Psoas muscle (tissue), 7 donors: ENCODE measurements at regions not wholly inside any gene's neighbourhood (a gene's known extent, or its start where the extent isn't known, plus 50 kb on each side); places are given as distances from the start of the nearest gene placed in this dataset.

Experiments used
- ATAC-seq, 4 donors: fragments of 200-7000 bp; cut with Tn5 transposase; one replicate each; pipeline ENCODE4 v1.9.1; 2020; ENCODE audit warnings: moderate library complexity in 3 of 4, mild to moderate bottlenecking in 2 of 4
- DNase-seq, 2 donors: peaks; one replicate each; pipeline ENCODE4 v3.0.0-alpha.2; 2020
- H3K27ac ChIP-seq: fragments of 200-600 bp; one replicate; pipeline ENCODE4 v1.8.0; 2022
- H3K27me3 ChIP-seq, 3 donors: fragments of 200-600 bp in 1 of 3; one replicate each; pipeline versions ENCODE4 v1.6.1 to v1.8.0; 2013 to 2022; ENCODE audit warnings: low read length in 2 of 3, mild to moderate bottlenecking in 2 of 3, moderate library complexity in 1 of 3; ENCODE audit not compliant: insufficient read depth in 3 of 3
- H3K36me3 ChIP-seq, 2 donors: fragments of 200-600 bp in 1 of 2; one replicate each; pipeline versions ENCODE4 v1.6.1 to v1.8.0; 2013 to 2022; ENCODE audit warnings: low read depth in 1 of 2, mild to moderate bottlenecking in 1 of 2, moderate library complexity in 1 of 2; ENCODE audit not compliant: insufficient read depth in 1 of 2
- H3K4me1 ChIP-seq: fragments of 200-600 bp; one replicate; pipeline ENCODE4 v1.8.0; 2022
- H3K4me3 ChIP-seq: fragments of 200-600 bp; one replicate; pipeline ENCODE4 v1.8.0; 2022; ENCODE audit warnings: mild to moderate bottlenecking
- H3K9me3 ChIP-seq: fragments of 200-600 bp; one replicate; pipeline ENCODE4 v1.8.0; 2022
- CTCF ChIP-seq: fragments of 200-600 bp; IDR thresholded peaks from one replicate; pipeline ENCODE4 v1.8.0; 2022; ENCODE audit warnings: antibody characterized with exemption
- WGBS, 3 donors: extraction: QIAGEN DNeasy Blood & Tissue Kit; methylation state at CpG; one replicate each; pipeline versions ENCODE4 v1.1.6 to v1.1.7; 2013; 5-methylcytosine and 5-hydroxymethylcytosine counted together
- intact Hi-C, 2 donors: fragments of 100-400 bp; cut with DNase I; formaldehyde crosslinking; loops; one replicate each; pipeline versions ENCODE4 v1.11.0 to v1.14.2; 2022
- donor health status: healthy with polysubstance abuse.
- donor health status: DM: no; HTN: no; CAD: no; lungs with moderate emphysema.
- donor health status: Bipolar disorder and iron deficiency.
- donor health status: healthy.
- donor health status: DM: yes; HTN: yes; CAD: no.
- donor health status: DM: no; HTN: no; CAD: no.
- donor health status: DM: yes; HTN: yes; CAD: no.

- peaks cover 0 to 3% (median 0%) of the 10 kb centered on the region in 3 donors for H3K27me3 ChIP-seq
- intact Hi-C loops = no loop called here
- no peaks in the 10 kb centered on the region for H3K9me3 ChIP-seq
- ATAC-seq = no peak
- no peak for DNase-seq
- no peaks in the 10 kb centered on the region for H3K4me1 ChIP-seq
- no peaks in the 10 kb centered on the region for H3K36me3 ChIP-seq
- H3K4me3 ChIP-seq = no peak overlapping the region
- TF ChIP-seq CTCF = no peak
- WGBS, 3 donors = 81 to 89% (median 88%) methylated on average over 3 of the region's 3 CpGs
- H3K27ac ChIP-seq = no peak overlapping the region
These were observed 183.6 kb upstream of the CCND2 start for GRCh38 chr12:4089956-4090355.

DNA sequence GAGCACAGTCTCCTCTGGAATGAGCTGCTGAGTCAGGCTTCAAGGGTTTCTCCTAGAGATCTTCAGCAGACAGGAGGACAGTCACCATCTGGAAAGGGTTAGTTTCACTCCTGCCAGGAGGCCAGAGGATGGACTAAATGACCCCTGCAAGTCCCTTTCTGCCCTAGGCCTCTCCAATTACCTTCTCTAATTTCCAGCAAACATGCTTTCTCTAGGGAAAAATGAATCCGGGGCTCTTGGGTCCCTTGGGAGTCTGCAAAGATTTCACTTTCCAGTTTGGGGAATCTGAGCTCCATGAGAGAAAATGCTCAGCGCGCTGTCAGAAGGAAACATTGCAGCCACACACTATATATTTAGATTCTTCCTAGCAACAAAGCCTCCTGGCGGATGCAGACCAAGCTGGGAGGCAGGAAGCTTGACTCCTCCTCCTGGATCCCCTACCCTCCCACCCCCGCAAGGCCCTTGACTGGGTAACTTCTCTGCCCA lies 184.4 kb upstream of the CCND2 start:
- intact Hi-C loops = no loop called here
- H3K36me3 ChIP-seq = no peaks in the 10 kb centered on the region
- WGBS, 3 donors = 54 to 62% (median 58%) methylated on average over 5 of the region's 5 CpGs
- peaks cover 0 to 5% (median 0%) of the 10 kb centered on the region in 3 donors for H3K27me3 ChIP-seq
- H3K4me3 ChIP-seq = no peak overlapping the region
- TF ChIP-seq CTCF = no peak
- DNase-seq (no peak), ATAC-seq (no peak)
- H3K4me1 ChIP-seq = no peaks in the 10 kb centered on the region
- no peak overlapping the region for H3K27ac ChIP-seq
- no peaks in the 10 kb centered on the region for H3K9me3 ChIP-seq

- Histone ChIP-seq H3K36me3 (no peaks in the 10 kb centered on the region), H3K4me1 (no peaks in the 10 kb centered on the region), H3K4me3 (no peak overlapping the region), H3K27me3 (peaks cover 0 to 5% (median 0%) of the 10 kb centered on the region in 3 donors), H3K9me3 (no peaks in the 10 kb centered on the region), H3K27ac (no peak overlapping the region)
- intact Hi-C loops = no loop called here
- no peak for ATAC-seq
- DNase-seq = no peak
- WGBS, 3 donors = 91 to 94% (median 92%) methylated on average over 9 of the region's 9 CpGs
- no peak for TF ChIP-seq CTCF
These were observed 185.1 kb upstream of the CCND2 start for GRCh38 chr12:4088451-4088850.

GRCh38 chr12:4086481-4086880 lies 187.1 kb upstream of the CCND2 start:
- TF ChIP-seq CTCF = no peak
- H3K27me3 ChIP-seq = peaks cover 0 to 3% (median 0%) of the 10 kb centered on the region in 3 donors
- DNase-seq (no peak), ATAC-seq (no peak)
- H3K4me1 ChIP-seq = no peaks in the 10 kb centered on the region
- H3K36me3 ChIP-seq = no peaks in the 10 kb centered on the region
- 50 to 61% (median 51%) methylated on average over 1 of the region's 1 CpG for WGBS, 3 donors
- intact Hi-C loops = no loop called here
- H3K4me3 ChIP-seq = no peak overlapping the region
- H3K9me3 ChIP-seq = no peaks in the 10 kb centered on the region
- no peak overlapping the region for H3K27ac ChIP-seq

DNA sequence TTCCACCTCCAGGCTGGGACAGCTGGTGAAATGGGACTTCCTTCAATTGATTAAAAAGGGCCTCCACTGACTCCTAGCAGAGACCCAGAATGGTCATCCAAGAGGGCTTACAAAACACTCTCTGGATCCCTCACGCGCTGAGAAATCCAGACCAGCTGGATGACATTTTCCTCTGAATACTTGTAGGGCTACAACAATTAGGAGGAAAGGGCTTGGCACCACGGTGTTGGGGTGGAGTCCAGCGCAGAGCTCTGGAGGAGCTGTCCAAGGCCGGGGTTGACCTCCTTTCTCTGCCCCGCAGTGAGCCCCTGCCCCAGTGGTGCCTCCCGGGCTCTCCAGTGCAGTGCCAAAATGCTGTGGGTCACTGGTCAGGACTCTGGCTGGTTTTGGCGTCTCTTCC lies 189.0 kb upstream of the CCND2 start:
- Histone ChIP-seq H3K27ac (no peak overlapping the region), H3K4me1 (no peaks in the 10 kb centered on the region), H3K9me3 (no peaks in the 10 kb centered on the region), H3K27me3 (peaks cover 0 to 3% (median 0%) of the 10 kb centered on the region in 3 donors), H3K4me3 (no peak overlapping the region), H3K36me3 (no peaks in the 10 kb centered on the region)
- TF ChIP-seq CTCF = no peak
- DNase-seq (peak in 1 of 2 donors; percentile 22), ATAC-seq (no peak)
- WGBS, 3 donors = 18 to 30% (median 18%) methylated on average over 8 of the region's 8 CpGs
- intact Hi-C loops = no loop called here
